HG03521 (cell line): ENCODE measurements at regions not wholly inside any gene's neighbourhood (a gene's known extent, or its start where the extent isn't known, plus 50 kb on each side); places are given as distances from the start of the nearest gene placed in this dataset.

Experiments used
- ATAC-seq: cut with Tn5 transposase; IDR thresholded peaks from one replicate; pipeline ENCODE4 v1.9.1; 2021; ENCODE audit warnings: mild to moderate bottlenecking, moderate library complexity; ENCODE audit not compliant: unreplicated experiment

GRCh38 chr9:18137815-18138214, 336.1 kb upstream of the ADAMTSL1 start:
- ATAC-seq = no peak

DNA sequence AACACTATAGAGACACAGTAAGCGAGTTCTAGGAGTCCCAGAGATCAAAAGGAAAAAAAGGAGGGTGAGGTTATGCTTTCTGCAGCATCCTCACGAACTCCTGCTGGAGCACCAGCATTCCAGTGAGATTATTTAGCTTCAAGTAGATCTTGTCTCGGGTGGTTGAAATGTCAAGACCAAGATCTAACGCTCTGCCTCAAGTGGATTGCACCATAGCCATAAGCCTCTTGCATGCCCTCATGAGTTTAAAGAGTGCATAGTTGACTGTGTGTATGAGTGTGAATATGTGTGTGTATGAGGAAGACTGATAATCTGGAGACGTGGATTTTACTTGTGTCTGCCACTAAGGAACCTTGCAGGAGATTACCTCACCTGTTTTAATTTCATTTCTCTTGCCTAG, 335.3 kb upstream of the ADAMTSL1 start:
- ATAC-seq = no peak

GRCh38 chr9:18141681-18142080, 332.3 kb upstream of the ADAMTSL1 start:
- no peak for ATAC-seq

DNA sequence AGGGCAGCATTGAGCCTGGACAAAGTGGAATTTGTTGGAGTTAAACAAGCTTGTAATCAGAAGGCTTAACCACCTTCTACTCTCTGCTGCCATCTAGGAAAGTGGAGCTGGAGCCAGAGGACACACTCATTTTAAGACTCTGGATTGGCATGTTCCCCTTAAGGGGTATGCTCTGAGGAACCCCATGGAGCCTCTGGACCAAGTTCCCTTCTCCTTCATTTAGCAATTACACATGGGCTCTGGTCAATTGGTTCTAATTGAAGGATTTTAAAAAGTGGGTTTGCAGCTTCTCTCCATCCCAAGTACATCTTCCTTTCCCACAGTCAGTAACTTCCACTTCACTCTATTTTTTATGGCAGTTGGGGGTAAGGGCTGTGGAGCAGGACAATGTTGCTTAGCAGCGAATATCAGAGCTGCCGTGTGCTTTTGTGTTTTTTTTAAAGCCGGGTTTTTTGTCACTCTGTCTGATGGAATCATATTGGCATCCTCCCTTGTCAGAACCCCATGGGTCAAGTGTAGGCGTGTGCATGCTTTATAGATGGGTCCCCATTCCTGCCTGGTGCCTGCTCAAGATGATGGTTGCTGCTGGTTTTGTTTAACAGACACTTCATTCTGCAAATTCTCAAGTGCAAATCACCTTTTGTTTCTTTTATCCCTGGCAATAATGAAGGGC, 330.7 kb upstream of the ADAMTSL1 start:
- no peak for ATAC-seq

- no peak for ATAC-seq
Measured at GRCh38 chr9:18146329-18146728, 327.6 kb upstream of the ADAMTSL1 start.

GRCh38 chr9:18149471-18150011, 324.4 kb upstream of the ADAMTSL1 start:
- no peak for ATAC-seq

GRCh38 chr9:18154661-18155060, 319.3 kb upstream of the ADAMTSL1 start:
- no peak for ATAC-seq

- no peak for ATAC-seq
Measured at GRCh38 chr9:18159254-18159653, 314.7 kb upstream of the ADAMTSL1 start.

DNA sequence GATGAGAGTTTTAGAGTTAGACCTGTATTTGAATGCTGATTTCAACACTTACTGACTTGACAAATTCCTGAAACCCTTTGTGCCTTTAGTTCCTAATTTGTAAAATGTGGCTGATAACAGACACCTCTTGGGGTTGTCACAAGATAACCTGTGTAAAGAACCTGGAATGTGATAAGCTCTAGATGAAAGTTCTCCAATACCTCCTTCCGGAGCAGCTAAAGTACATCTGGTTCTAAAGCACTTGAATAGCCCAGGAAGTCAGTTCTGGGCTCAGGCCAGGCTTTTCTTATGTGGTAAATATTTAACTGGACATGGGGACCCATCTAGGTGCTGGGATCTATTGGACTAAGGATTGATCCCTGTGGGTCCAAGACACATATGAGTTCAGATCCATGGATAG, 310.8 kb upstream of the ADAMTSL1 start:
- ATAC-seq = no peak

DNA sequence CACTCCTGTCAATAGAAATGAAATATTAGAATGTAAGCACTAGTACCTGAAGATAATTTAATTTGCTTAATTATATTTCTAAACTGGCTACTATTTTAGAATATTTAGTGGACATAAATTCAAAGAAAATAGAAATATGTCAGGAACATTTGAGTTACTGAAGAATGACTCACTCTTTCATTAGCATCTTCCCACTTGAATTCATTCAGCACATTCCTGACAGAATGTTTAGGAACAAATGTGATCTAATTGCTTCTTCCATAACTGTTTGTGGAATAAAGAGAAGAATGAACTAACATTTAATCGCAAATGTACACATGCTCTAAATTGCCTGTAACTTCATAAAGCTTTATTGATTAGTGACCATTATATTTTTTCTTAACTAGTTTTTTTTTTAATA, 306.2 kb upstream of the ADAMTSL1 start:
- ATAC-seq = no peak

- ATAC-seq = no peak
Measured at GRCh38 chr9:18173923-18174322, 300.0 kb upstream of the ADAMTSL1 start.

DNA sequence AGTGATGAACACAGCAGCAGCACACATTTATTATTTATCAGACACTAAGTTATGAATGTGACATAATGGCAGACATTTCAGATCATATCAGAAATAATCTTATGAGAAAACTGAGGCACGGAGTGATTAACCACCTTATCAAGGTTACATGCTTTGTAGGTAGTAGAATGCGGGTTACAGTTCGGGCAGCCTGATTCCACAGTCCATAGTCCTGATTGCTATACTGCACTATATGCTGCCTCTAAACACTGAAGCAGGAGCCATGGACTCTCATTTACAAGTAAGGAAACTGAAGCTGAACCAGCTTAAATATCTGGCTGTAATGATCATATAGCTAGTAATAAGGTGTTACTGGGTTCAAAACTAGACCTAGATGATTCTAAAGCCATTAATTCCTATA, 291.3 kb upstream of the ADAMTSL1 start:
- no peak for ATAC-seq

DNA sequence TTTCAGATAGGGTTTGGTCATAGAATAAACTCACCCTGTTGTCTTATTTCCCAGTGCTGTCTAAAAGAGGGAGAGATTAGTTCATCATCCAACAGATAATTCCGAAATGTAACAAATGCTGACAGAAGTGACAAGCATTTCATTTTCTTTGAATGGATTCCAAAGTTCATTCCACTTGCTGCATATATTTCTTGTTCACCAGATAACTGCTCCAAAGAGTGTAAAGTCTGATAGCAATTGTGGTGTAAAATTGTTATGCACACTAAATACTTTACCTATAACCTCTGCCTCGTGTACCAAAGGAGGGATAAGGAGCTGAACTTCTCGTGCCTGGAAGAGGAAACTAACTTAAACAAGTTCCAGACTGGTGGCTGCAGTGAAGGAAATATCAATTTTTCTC, 290.0 kb upstream of the ADAMTSL1 start:
- no peak for ATAC-seq

DNA sequence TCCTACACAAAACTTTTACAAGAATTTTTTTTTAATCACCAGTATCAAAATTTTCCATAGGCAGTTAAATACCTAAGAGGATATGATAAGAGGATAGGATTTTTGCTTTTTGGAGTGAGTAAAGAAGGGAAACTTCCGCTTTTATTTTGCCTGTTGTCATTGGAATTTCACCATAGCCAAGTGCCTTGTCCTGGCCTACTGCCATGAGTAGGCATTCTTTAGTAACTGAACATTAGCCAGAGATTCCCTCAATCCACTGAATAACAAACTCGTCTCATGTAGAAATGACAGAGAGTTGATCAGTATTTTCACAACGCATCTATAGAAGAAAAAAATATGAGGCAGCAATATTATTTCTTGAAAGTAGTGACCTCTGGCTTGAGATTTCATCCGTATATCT, 289.6 kb upstream of the ADAMTSL1 start:
- no peak for ATAC-seq

DNA sequence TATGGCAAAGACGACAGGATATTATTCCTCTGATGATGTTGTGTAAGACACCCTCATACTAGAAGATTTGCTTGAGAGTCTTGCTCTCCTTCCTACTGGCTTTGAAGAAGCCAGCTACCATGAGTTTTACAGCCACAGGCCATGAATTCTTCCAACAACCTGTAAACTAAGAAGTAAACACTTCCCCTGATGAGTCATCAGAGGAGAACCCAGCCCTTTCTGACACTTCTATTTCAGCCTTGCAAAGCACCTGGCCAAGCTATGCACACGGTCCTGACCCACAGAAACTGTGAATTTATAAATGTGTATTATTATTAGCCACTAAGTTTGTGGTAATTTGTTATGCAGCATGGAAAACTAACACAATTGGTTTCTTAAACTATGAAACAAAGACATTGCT, 288.8 kb upstream of the ADAMTSL1 start:
- no peak for ATAC-seq

GRCh38 chr9:18188971-18189370, 285.0 kb upstream of the ADAMTSL1 start:
- ATAC-seq = no peak

GRCh38 chr9:18189871-18190670, 283.9 kb upstream of the ADAMTSL1 start:
- ATAC-seq = no peak

DNA sequence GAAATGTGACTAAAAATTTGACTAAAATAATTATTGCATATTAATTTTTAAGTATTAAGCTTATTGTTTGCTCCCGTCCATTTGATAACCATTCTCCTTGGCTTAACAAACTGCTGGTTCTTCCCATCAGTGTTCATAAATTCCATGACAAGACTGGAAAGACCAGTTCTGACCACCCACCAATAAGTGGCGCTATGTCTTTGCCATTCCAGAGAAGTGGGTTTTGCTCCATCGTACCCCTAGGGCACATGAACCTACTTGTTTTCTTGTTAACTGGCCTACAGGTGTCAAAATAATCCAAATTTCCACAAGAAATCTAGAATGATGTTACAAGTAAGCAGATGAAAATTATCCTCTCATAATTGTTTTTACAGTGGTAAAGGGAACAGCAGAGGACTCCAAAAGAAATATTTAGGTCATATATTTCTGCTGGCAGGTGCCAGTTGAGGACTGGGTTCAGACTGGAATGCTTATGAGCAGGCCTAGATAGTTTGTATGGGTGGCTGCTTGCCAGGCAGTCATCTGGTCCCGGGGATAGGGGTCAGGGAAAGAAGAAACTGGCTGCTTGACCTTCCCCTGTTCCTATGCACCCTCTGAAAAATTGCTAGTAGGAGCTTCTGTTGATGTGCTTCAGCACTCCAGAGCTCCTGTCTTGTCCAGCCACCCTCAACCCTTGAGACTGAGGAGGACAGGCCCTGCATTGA, 283.1 kb upstream of the ADAMTSL1 start:
- ATAC-seq = no peak

DNA sequence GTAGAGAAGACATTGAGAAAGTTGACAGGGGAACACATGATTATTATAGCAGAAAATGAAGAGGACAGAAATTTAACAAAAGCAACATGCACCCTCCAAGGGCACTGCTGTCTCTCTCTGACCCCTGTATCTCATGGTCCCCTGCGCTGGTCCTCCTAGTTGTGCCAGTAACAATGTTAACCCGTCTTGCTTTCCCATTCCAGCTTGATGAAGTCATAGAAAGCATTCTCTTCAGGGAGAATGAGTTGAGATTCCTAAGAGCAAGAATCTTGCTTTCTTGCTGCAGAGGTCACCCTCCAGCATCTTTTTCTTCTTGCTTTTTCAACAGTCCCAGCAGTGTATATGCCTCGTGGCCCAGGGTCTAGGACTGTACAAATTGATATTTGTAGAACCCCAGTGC, 279.6 kb upstream of the ADAMTSL1 start:
- ATAC-seq = no peak

DNA sequence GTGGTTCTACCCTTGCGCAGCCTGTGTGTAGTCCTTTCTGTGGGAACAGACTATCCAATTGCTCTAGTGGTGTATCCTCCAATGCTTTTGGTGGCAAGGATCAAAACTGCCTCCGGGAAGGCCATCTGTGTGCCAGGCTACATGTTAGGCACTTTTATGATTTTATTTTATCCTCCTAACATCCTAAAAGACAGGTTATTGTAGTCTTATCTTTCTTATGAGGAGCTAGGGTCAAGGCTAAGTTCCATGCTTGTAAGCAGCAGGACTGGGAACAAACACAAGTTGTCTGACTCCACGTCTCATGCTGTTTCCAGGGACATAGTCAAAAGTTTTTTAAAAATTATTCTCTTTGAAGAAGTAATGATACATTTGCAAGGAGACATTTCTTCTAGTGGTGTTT, 278.7 kb upstream of the ADAMTSL1 start:
- no peak for ATAC-seq

- ATAC-seq = no peak
Measured at GRCh38 chr9:18202924-18203323, 271.0 kb upstream of the ADAMTSL1 start.

GRCh38 chr9:18207735-18208134, 266.2 kb upstream of the ADAMTSL1 start:
- no peak for ATAC-seq
